Urinary bladder (tissue), 3 donors: ENCODE measurements at regions not wholly inside any gene's neighbourhood (a gene's known extent, or its start where the extent isn't known, plus 50 kb on each side); places are given as distances from the start of the nearest gene placed in this dataset.

Experiments used
- DNase-seq: peaks from one replicate; pipeline ENCODE4 v3.0.0-alpha.2; 2015; ENCODE audit errors: extremely low spot score
- H3K27ac ChIP-seq: one replicate; pipeline ENCODE4 v1.5.1; 2013; ENCODE audit warnings: low read depth, mild to moderate bottlenecking, moderate library complexity
- H3K36me3 ChIP-seq: one replicate; pipeline ENCODE4 v1.6.1; 2013; ENCODE audit warnings: mild to moderate bottlenecking, moderate library complexity; ENCODE audit not compliant: insufficient read depth
- H3K4me1 ChIP-seq: one replicate; pipeline ENCODE4 v1.6.1; 2013; ENCODE audit warnings: mild to moderate bottlenecking, moderate library complexity; ENCODE audit not compliant: insufficient read depth
- H3K4me3 ChIP-seq: one replicate; pipeline ENCODE4 v1.5.1; 2013; ENCODE audit warnings: low read depth, low read length
- WGBS: extraction: QIAGEN DNeasy Blood & Tissue Kit; methylation state at CpG from one replicate; pipeline ENCODE4 v1.1.7; 2013; 5-methylcytosine and 5-hydroxymethylcytosine counted together
- donor health status: healthy with polysubstance abuse.
- donor health status: healthy.

GRCh38 chr1:229815961-229816360 is 189.9 kb downstream of the URB2 start:
- H3K36me3 ChIP-seq, result no peaks in the 10 kb centered on the region
- no peaks in the 10 kb centered on the region for H3K4me1 ChIP-seq
- no peak overlapping the region for H3K27ac ChIP-seq
- WGBS, result 78% methylated on average over 2 of the region's 2 CpGs
- DNase-seq, result no peak
- no peak overlapping the region for H3K4me3 ChIP-seq

GRCh38 chr1:229817936-229818335 is 191.9 kb downstream of the URB2 start:
- no peak overlapping the region for H3K4me3 ChIP-seq
- no peaks in the 10 kb centered on the region for H3K4me1 ChIP-seq
- 93% methylated on average over 1 of the region's 1 CpG for WGBS
- no peaks in the 10 kb centered on the region for H3K36me3 ChIP-seq
- DNase-seq, result no peak
- H3K27ac ChIP-seq, result no peak overlapping the region

- no peaks in the 10 kb centered on the region for H3K4me1 ChIP-seq
- no peak for DNase-seq
- 39% methylated on average over 1 of the region's 1 CpG for WGBS
- H3K4me3 ChIP-seq, result no peak overlapping the region
- no peak overlapping the region for H3K27ac ChIP-seq
- H3K36me3 ChIP-seq, result no peaks in the 10 kb centered on the region
Observed at GRCh38 chr1:229819091-229819490, 193.0 kb downstream of the URB2 start.

- Histone ChIP-seq H3K36me3 (no peaks in the 10 kb centered on the region), H3K4me3 (no peak overlapping the region), H3K27ac (no peak overlapping the region), H3K4me1 (no peaks in the 10 kb centered on the region)
- DNase-seq, result no peak
- 69% methylated on average over 4 of the region's 4 CpGs for WGBS
Observed at GRCh38 chr1:229822026-229822425, 196.0 kb downstream of the URB2 start.

DNA sequence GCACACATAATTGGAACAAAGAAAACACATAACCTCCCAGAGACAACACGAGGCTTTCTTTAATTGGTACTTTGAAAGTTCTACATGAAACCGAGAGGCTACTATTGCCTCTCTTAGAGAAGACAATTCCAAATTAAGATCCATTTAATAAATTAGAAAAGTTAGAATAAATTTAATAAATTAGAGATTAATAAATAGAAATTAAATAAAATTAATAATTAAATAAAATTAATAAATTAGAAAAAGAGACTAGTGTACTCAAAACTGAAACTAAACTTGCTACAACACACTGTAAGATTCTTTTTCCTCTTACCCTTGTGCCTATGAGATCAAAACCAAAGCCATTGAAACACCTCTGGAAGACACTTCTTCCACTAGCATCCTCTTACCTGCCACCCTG is 199.0 kb downstream of the URB2 start:
- no peak for DNase-seq
- Histone ChIP-seq H3K27ac (no peak overlapping the region), H3K4me3 (no peak overlapping the region), H3K4me1 (no peaks in the 10 kb centered on the region), H3K36me3 (no peaks in the 10 kb centered on the region)
- 88% methylated on average over 2 of the region's 2 CpGs for WGBS

DNA sequence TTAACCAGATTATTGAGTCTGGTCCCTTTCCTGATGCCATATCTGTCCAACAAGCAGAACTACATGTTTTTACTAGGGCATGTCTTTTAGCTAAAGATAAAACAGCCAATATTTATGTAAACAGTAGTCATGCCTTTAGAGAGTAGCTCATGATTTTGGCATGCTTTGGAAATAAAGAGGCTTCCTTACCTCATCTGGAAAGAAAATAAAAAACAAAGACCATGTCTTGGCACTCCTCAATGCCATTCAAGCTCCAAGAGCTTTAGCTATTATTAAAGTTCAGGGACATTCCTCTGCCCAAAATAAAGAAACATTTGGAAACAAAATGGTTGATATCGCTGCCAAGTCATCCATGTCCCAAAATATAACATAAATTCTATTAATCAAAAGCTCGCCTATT is 202.4 kb downstream of the URB2 start:
- WGBS, result 75% methylated on average over 2 of the region's 2 CpGs
- no peak overlapping the region for H3K27ac ChIP-seq
- no peak overlapping the region for H3K4me3 ChIP-seq
- H3K36me3 ChIP-seq, result no peaks in the 10 kb centered on the region
- no peaks in the 10 kb centered on the region for H3K4me1 ChIP-seq
- no peak for DNase-seq

DNA sequence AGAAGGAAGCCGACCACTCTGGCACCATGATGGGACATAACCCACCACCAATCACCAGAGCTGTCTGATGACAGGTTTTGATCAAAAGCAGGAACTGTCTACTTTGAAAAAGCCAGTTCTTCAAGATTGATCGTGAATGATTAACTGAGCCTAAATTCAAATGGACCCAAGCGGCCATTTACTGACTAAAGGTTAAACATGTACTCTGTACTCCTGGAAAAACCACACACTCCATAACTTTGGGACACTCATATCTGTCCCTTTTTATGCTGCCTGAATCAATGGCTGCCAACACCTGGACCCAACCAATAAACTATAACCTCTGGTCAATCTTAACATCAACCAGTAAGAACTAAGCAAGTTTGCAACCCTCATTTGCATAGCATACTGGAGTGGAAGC is 206.6 kb downstream of the URB2 start:
- Histone ChIP-seq H3K4me1 (no peaks in the 10 kb centered on the region), H3K4me3 (no peak overlapping the region), H3K27ac (no peak overlapping the region), H3K36me3 (no peaks in the 10 kb centered on the region)
- 85% methylated on average over 3 of the region's 3 CpGs for WGBS
- DNase-seq, result no peak

- no peaks in the 10 kb centered on the region for H3K36me3 ChIP-seq
- 91% methylated on average over 6 of the region's 6 CpGs for WGBS
- no peak overlapping the region for H3K27ac ChIP-seq
- DNase-seq, result no peak
- no peaks in the 10 kb centered on the region for H3K4me1 ChIP-seq
- H3K4me3 ChIP-seq, result no peak overlapping the region
Observed at GRCh38 chr1:229834230-229834629, 208.2 kb downstream of the URB2 start.

- Histone ChIP-seq H3K27ac (no peak overlapping the region), H3K36me3 (no peaks in the 10 kb centered on the region), H3K4me3 (no peak overlapping the region), H3K4me1 (no peaks in the 10 kb centered on the region)
- no peak for DNase-seq
- WGBS, result 63% methylated on average over 5 of the region's 5 CpGs
Observed at GRCh38 chr1:229835226-229835625, 209.2 kb downstream of the URB2 start.

- Histone ChIP-seq H3K4me3 (no peak overlapping the region), H3K4me1 (no peaks in the 10 kb centered on the region), H3K36me3 (no peaks in the 10 kb centered on the region), H3K27ac (no peak overlapping the region)
- WGBS, result 56% methylated on average over 9 of the region's 9 CpGs
- no peak for DNase-seq
Observed at GRCh38 chr1:229836324-229836723, 210.3 kb downstream of the URB2 start.

GRCh38 chr1:229838204-229838603 is 212.2 kb downstream of the URB2 start:
- Histone ChIP-seq H3K4me3 (no peak overlapping the region), H3K36me3 (no peaks in the 10 kb centered on the region), H3K27ac (no peak overlapping the region), H3K4me1 (no peaks in the 10 kb centered on the region)
- 87% methylated on average over 7 of the region's 7 CpGs for WGBS
- DNase-seq, result no peak

DNA sequence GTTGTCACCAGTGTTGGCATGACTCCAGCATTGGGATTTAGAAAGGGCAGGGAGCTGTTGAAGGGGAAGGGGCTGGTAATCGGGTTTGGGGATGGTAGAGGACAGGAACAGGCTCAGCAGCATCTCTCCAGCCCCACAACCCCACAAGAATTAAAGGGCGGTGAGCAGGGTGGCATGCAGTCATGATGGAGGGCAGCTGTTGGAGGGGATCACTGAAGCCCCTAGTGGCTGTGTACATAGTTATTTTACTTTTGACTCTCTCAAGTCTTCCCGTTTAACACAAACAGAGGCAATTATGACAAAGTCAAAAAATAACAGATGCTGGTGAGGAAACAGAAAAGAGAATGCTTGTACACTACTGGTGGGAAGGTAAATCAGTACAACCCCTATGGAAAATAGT is 213.8 kb downstream of the URB2 start:
- H3K4me1 ChIP-seq, result no peaks in the 10 kb centered on the region
- no peak for DNase-seq
- 51% methylated on average over 3 of the region's 3 CpGs for WGBS
- no peaks in the 10 kb centered on the region for H3K36me3 ChIP-seq
- H3K27ac ChIP-seq, result no peak overlapping the region
- H3K4me3 ChIP-seq, result no peak overlapping the region

DNA sequence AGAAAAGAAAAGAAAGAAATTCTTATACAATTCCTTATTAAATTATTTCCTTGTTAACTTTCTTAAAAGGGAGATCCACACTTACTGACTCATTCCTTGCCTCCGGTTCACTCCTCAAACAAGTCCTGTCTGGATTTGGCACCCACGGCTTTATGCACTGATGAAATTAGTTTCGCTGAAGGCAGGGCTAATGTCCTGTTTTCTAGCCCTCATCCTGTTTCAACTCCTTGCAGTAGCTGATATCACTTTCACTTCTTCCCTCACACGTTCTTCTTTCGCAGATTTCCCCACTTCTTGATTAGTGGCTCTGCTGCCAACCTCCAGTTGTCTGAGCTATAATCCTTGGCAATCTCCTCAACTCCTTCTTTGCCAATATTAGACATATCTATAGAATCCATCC is 215.2 kb downstream of the URB2 start:
- 76% methylated on average over 5 of the region's 5 CpGs for WGBS
- DNase-seq, result no peak
- H3K4me1 ChIP-seq, result no peaks in the 10 kb centered on the region

DNA sequence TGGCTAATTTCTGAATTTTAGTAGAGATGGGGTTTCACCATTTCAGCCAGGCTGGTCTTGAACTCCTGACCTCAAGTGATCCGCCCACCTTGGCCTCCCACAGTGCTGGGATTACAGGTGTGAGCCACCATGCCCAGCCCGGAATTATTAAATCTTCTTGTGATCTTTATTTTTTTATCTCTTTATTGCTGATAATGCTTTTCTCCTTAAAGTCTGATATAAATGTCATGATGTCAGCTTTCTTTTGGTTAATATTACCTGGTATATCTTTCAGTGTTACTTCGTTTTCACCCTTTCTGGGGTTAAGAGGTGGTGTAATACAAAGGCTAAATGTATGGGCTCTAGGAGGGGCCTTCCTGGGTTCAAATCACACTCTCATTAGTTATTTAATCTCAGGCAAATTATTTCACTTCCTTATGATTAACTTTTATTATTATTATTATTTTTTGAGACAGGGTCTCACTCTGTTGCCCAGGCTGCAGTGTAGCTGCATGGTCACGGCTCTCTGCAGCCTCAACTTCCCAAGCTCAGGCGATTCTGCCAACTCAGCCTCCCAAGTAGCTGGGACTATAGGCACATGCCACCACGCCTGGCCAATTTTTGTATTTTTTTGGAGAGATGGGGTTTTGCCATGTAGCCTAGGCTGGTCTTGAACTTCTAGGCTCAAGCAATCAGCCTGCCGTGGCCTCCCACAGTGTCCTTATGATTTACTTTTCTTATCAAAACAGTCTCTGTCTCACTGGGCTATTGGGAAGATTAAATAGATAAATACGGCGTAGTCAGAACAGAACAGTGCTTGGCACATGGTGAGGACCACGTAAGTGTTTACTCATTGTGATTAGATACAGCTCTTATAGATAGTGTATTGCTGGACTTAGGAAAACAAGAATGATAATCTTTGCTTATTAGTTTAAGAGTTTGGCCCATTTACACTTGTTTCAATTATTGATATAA is 216.5 kb downstream of the URB2 start:
- H3K36me3 ChIP-seq, result no peaks in the 10 kb centered on the region
- H3K4me3 ChIP-seq, result no peak overlapping the region
- WGBS, result 65% methylated on average over 10 of the region's 10 CpGs
- no peak for DNase-seq
- no peak overlapping the region for H3K27ac ChIP-seq
- no peaks in the 10 kb centered on the region for H3K4me1 ChIP-seq

More for the DNA sequence above, 215.2 kb downstream of the URB2 start:
- Histone ChIP-seq H3K36me3 (no peaks in the 10 kb centered on the region), H3K27ac (no peak overlapping the region), H3K4me3 (no peak overlapping the region)
